Suprapubic skin (tissue), 4 donors: ENCODE measurements at regions not wholly inside any gene's neighbourhood (a gene's known extent, or its start where the extent isn't known, plus 50 kb on each side); places are given as distances from the start of the nearest gene placed in this dataset.

Experiments used
- DNase-seq, 2 donors: peaks; one replicate each; pipeline ENCODE4 v3.0.0-alpha.2; 2019; ENCODE audit warnings: low spot score in 2 of 2
- H3K27ac ChIP-seq: fragments of 200-600 bp; sonication (generic); one replicate; pipeline ENCODE4 v1.5.1; 2019
- H3K27me3 ChIP-seq: fragments of 200-600 bp; sonication (generic); one replicate; pipeline ENCODE4 v1.5.1; 2019
- H3K36me3 ChIP-seq: fragments of 200-600 bp; sonication (generic); one replicate; pipeline ENCODE4 v1.5.1; 2019
- H3K4me1 ChIP-seq: fragments of 200-600 bp; sonication (generic); one replicate; pipeline ENCODE4 v1.5.1; 2019
- H3K4me3 ChIP-seq: fragments of 200-600 bp; sonication (generic); one replicate; pipeline ENCODE4 v1.5.1; 2019; ENCODE audit warnings: mild to moderate bottlenecking
- H3K9me3 ChIP-seq: fragments of 200-600 bp; sonication (generic); one replicate; pipeline ENCODE4 v1.5.1; 2019
- EP300 ChIP-seq: sonication (generic); formaldehyde crosslinking; IDR thresholded peaks from one replicate; pipeline ENCODE4 v1.6.1; 2017; ENCODE audit warnings: antibody characterized with exemption
- POLR2A ChIP-seq, 2 donors: fragments of 450-650 bp; IDR thresholded peaks; one replicate each; pipeline ENCODE4 v1.6.1; 2017; ENCODE audit warnings: antibody characterized with exemption in 2 of 2, mild to moderate bottlenecking in 2 of 2, moderate library complexity in 2 of 2
- POLR2AphosphoS5 ChIP-seq, 3 donors: sonication (generic); formaldehyde crosslinking; IDR thresholded peaks; one replicate each; pipeline ENCODE4 v1.6.1; 2017; ENCODE audit warnings: antibody characterized with exemption in 3 of 3
- WGBS: methylation state at CpG from one replicate; pipeline ENCODE4 v1.1.5; 2018; 5-methylcytosine and 5-hydroxymethylcytosine counted together
- TF ChIP-seq, protein P1 (sequence below), 2 donors: fragments of 200-600 bp in 1 of 2; fragments of 450-650 bp in 1 of 2; sonication (generic) in 1 of 2; IDR thresholded peaks; one replicate each; pipeline ENCODE4 v1.5.1; 2016 to 2019; ENCODE audit warnings: antibody characterized with exemption in 2 of 2, mild to moderate bottlenecking in 1 of 2, moderate library complexity in 1 of 2

DNA sequence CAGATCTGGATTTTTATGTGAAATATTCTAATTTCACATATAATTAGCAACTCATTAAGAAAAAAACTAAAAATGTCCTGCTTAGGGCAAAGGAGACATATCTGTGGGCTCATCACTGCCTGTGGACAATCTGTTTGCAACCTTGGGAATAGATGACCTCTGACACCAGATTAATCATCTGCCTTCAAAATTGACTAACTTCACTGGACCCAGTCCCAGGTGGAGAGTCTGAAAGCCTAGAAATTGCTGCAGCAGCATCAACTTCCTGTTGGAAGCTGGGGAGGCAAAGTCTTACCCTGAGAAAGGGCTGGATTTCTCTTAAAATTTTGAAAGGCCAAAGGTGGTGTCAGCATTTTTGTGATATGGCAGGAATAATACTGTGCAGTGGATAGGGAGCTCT lies 76.3 kb upstream of the TNC start:
- no peak for TF ChIP-seq POLR2AphosphoS5 (IDR thresholded peaks at IDR 0.05)
- no peak for TF ChIP-seq EP300
- TF ChIP-seq POLR2A (IDR thresholded peaks at IDR 0.05): no peak
- TF ChIP-seq, protein P1, sequence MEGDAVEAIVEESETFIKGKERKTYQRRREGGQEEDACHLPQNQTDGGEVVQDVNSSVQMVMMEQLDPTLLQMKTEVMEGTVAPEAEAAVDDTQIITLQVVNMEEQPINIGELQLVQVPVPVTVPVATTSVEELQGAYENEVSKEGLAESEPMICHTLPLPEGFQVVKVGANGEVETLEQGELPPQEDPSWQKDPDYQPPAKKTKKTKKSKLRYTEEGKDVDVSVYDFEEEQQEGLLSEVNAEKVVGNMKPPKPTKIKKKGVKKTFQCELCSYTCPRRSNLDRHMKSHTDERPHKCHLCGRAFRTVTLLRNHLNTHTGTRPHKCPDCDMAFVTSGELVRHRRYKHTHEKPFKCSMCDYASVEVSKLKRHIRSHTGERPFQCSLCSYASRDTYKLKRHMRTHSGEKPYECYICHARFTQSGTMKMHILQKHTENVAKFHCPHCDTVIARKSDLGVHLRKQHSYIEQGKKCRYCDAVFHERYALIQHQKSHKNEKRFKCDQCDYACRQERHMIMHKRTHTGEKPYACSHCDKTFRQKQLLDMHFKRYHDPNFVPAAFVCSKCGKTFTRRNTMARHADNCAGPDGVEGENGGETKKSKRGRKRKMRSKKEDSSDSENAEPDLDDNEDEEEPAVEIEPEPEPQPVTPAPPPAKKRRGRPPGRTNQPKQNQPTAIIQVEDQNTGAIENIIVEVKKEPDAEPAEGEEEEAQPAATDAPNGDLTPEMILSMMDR (IDR thresholded peaks at IDR 0.05): no peak
- peaks cover 7% of the 10 kb centered on the region for H3K4me1 ChIP-seq
- H3K27me3 ChIP-seq: no peaks in the 10 kb centered on the region
- H3K36me3 ChIP-seq: no peaks in the 10 kb centered on the region
- DNase-seq: no peak
- H3K27ac ChIP-seq: no peak overlapping the region
- no peaks in the 10 kb centered on the region for H3K9me3 ChIP-seq
- H3K4me3 ChIP-seq: no peak overlapping the region

DNA sequence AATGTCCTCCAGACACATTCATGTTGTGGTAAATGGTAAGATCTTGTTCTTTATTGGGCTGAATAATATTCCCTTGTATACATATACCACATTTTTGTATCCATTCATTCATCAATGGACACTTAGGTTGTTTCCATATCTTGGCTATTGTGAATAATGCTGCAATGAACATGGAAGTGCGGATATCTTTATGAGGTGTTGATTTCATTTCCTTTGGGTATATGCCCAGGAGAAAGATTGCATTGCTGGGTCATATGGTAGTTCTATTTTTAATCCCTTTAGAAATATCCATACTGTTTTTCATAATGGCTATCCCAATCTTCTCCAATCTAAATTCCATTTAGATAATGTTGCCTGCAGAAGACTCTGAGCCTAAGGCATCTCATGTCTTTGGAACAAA lies 78.0 kb upstream of the TNC start:
- H3K4me1 ChIP-seq: peaks cover 7% of the 10 kb centered on the region
- no peak for DNase-seq
- no peak overlapping the region for H3K4me3 ChIP-seq
- no peaks in the 10 kb centered on the region for H3K36me3 ChIP-seq
- H3K27ac ChIP-seq: no peak overlapping the region
- no peaks in the 10 kb centered on the region for H3K9me3 ChIP-seq
- no peaks in the 10 kb centered on the region for H3K27me3 ChIP-seq
- TF ChIP-seq, protein P1 (IDR thresholded peaks at IDR 0.05): no peak
- no peak for TF ChIP-seq POLR2A (IDR thresholded peaks at IDR 0.05)
- TF ChIP-seq EP300: no peak
- no peak for TF ChIP-seq POLR2AphosphoS5 (IDR thresholded peaks at IDR 0.05)
- WGBS: 96% methylated on average over 1 of the region's 1 CpG

DNA sequence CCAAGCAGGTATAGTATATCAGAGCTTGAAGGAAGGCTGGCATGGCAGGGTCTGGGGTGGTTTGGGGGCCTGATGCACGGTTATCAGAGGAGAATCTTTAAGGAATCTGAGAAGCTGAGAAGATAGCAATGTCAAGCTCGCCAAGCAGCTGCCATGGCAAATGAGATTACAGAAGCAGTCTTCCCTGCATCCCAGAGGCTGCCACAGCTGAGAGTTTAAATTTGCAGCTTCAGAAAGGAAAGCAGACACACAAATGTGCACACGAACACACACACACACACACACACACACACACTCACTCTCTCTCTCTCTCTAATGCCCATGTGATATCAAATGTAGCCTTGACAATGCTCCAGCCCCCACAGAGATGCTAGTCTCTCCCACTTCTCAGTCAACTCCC lies 79.0 kb upstream of the TNC start:
- Histone ChIP-seq H3K9me3 (no peaks in the 10 kb centered on the region), H3K4me1 (peaks cover 10% of the 10 kb centered on the region), H3K36me3 (no peaks in the 10 kb centered on the region), H3K4me3 (no peak overlapping the region), H3K27me3 (no peaks in the 10 kb centered on the region), H3K27ac (no peak overlapping the region)
- DNase-seq: no peak
- WGBS: 89% methylated on average over 3 of the region's 3 CpGs
- no peak for TF ChIP-seq EP300
- TF ChIP-seq POLR2A (IDR thresholded peaks at IDR 0.05): no peak
- TF ChIP-seq, protein P1 (IDR thresholded peaks at IDR 0.05): no peak
- no peak for TF ChIP-seq POLR2AphosphoS5 (IDR thresholded peaks at IDR 0.05)

DNA sequence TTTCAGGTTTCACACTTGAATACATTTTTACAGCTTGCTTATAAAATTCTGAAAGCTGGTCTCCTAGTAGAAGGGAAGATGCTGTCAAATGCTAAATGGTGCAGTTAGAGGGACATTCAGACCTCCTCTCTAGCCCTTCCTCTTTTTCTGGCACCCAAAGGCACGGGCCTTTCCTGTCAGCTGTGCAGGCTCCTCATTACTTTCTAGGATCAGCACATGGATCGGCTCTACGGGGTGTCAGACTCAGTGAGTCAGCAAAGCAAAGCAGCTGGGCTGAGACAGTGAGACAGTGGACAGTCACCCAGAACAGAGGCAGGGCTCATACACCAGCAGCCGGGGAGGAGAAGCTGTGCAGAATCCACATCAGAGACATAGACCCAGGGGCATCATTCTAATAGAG lies 80.0 kb upstream of the TNC start:
- no peaks in the 10 kb centered on the region for H3K9me3 ChIP-seq
- no peak for DNase-seq
- WGBS: 48% methylated on average over 4 of the region's 4 CpGs
- TF ChIP-seq, protein P1 (IDR thresholded peaks at IDR 0.05): no peak
- H3K27ac ChIP-seq: no peak overlapping the region
- H3K4me1 ChIP-seq: peaks cover 15% of the 10 kb centered on the region
- H3K36me3 ChIP-seq: no peaks in the 10 kb centered on the region
- no peak overlapping the region for H3K4me3 ChIP-seq
- H3K27me3 ChIP-seq: no peaks in the 10 kb centered on the region

DNA sequence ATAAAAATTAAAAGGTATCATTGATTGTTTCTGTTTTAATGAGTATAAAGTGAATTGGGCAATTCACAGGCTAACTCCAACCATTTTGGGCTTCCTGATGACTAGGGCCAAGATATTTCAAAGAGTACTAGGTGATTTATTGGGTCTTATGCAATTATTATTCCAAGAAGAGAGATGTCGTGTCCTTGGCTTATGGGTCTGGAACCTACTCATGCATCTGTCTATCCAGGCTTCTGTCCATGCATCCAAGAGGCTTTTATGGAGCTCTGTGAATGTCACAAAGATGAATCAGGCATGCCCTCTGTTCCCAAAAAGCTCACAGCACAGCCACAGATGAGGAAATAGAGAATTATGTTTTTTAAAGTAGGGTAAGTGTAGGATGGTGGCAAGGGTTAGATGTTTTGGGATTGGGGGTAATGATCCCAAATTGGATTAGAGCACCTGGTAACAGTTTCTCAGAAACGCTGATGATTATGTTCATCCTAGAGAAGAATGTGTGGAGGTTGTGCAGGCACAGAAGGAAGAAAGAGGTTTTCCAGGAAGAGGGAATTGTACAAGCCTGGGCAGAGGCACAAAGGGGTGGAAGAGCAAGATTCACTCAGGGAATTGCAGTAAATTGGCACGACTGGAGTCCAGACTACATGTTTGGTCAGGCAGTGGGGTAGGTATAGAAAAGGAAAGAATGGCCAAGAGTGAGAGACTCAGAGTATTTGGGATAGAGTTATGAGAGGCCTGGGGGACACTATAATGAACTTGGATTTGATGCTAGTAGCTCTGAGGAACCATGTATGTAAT lies 83.0 kb upstream of the TNC start:
- Histone ChIP-seq H3K9me3 (no peaks in the 10 kb centered on the region), H3K27ac (peak overlapping the region; percentile 43), H3K4me1 (peaks cover 13% of the 10 kb centered on the region), H3K36me3 (no peaks in the 10 kb centered on the region), H3K27me3 (no peaks in the 10 kb centered on the region), H3K4me3 (no peak overlapping the region)
- DNase-seq: no peak
- peak in 1 of 3 donors; percentile 20 for TF ChIP-seq POLR2AphosphoS5 (IDR thresholded peaks at IDR 0.05)
- TF ChIP-seq EP300: no peak
- 21% methylated on average over 3 of the region's 3 CpGs for WGBS

DNA sequence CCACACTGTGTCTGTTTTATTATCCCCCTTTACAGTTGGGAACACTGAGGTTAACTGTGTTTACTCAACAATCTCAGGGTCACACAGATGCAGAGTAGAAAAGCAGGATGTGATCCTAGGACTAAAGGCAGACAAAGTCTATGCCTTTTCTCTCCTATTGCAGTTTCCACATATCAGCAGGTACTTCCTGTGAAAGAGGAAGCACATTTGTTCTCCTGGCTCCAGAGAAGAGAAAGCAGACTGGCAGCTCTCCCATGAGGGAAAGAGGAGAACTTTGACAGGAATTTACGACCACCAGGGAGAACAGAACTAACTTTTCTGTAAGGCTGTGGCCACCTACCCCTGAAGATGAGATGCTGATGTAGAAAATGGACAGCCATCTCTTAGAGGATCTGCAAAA lies 84.2 kb upstream of the TNC start:
- no peak overlapping the region for H3K4me3 ChIP-seq
- 55% methylated on average over 1 of the region's 1 CpG for WGBS
- peaks cover 13% of the 10 kb centered on the region for H3K4me1 ChIP-seq
- H3K9me3 ChIP-seq: no peaks in the 10 kb centered on the region
- no peak for DNase-seq
- H3K36me3 ChIP-seq: no peaks in the 10 kb centered on the region
- no peaks in the 10 kb centered on the region for H3K27me3 ChIP-seq
- TF ChIP-seq POLR2A (IDR thresholded peaks at IDR 0.05) (no peak), EP300 (no peak), POLR2AphosphoS5 (IDR thresholded peaks at IDR 0.05) (no peak)
- TF ChIP-seq, protein P1 (IDR thresholded peaks at IDR 0.05): no peak
- H3K27ac ChIP-seq: no peak overlapping the region
